NB4 (cell line): ENCODE measurements at regions not wholly inside any gene's neighbourhood (a gene's known extent, or its start where the extent isn't known, plus 50 kb on each side); places are given as distances from the start of the nearest gene placed in this dataset.

ENCODE experiments used
- CTCF ChIP-seq: IDR thresholded peaks from one replicate; pipeline ENCODE4 v1.5.1; 2012; ENCODE audit warnings: low read depth, low read length
- MAX ChIP-seq: IDR thresholded peaks from 2 replicates; pipeline ENCODE4 v1.6.1; 2011; ENCODE audit warnings: low read depth, low read length
- MYC ChIP-seq: IDR thresholded peaks from 2 replicates; pipeline ENCODE4 v1.6.1; 2011; ENCODE audit warnings: low read depth, low read length
- POLR2A ChIP-seq: IDR thresholded peaks from 2 replicates; pipeline ENCODE4 v1.6.1; 2011; ENCODE audit warnings: mild to moderate bottlenecking; ENCODE audit not compliant: insufficient read length; ENCODE audit errors: extremely low read depth

- no peak for TF ChIP-seq POLR2A
- TF ChIP-seq MAX = no peak
- TF ChIP-seq CTCF = no peak
- no peak for TF ChIP-seq MYC
These were observed 132.8 kb downstream of the TRIM27 start for GRCh38 chr6:28791002-28791383.
